Tibial artery (tissue), 4 donors: ENCODE measurements at regions not wholly inside any gene's neighbourhood (a gene's known extent, or its start where the extent isn't known, plus 50 kb on each side); places are given as distances from the start of the nearest gene placed in this dataset.

Source experiments
- DNase-seq, 2 donors: peaks; one replicate each; pipeline ENCODE4 v3.0.0-alpha.2; 2019
- H3K27ac ChIP-seq, 2 donors: fragments of 200-600 bp; sonication (generic) in 1 of 2; 1 replicate in 1 of 2; 2 replicates in 1 of 2; pipeline ENCODE4 v1.5.1; 2018 to 2019; ENCODE audit warnings: mild to moderate bottlenecking in 1 of 2
- H3K27me3 ChIP-seq, 2 donors: fragments of 200-600 bp; sonication (generic) in 1 of 2; one replicate each; pipeline versions ENCODE4 v1.5.1 to v1.6.0; 2016 to 2019
- H3K36me3 ChIP-seq, 3 donors: fragments of 200-600 bp; sonication (generic) in 2 of 3; one replicate each; pipeline ENCODE4 v1.5.1; 2016 to 2019; ENCODE audit warnings: mild to moderate bottlenecking in 2 of 3
- H3K4me1 ChIP-seq, 4 donors: fragments of 200-600 bp; sonication (generic) in 2 of 4; 1 replicate in 3 of 4; 2 replicates in 1 of 4; pipeline ENCODE4 v1.5.1; 2016 to 2019
- H3K4me3 ChIP-seq, 2 donors: fragments of 200-600 bp; sonication (generic) in 1 of 2; 1 replicate in 1 of 2; 2 replicates in 1 of 2; pipeline ENCODE4 v1.5.1; 2018 to 2019; ENCODE audit warnings: mild to moderate bottlenecking in 2 of 2
- H3K9me3 ChIP-seq, 3 donors: fragments of 200-600 bp; sonication (generic) in 1 of 3; one replicate each; pipeline ENCODE4 v1.5.1; 2016 to 2019
- intact Hi-C: fragments of 100-400 bp; cut with DNase I; formaldehyde crosslinking; loops from one replicate; pipeline ENCODE4 v1.15.0; 2023; ENCODE audit warnings: low total_unique reads
- TF ChIP-seq, protein P1 (sequence below), 2 experiments: fragments of 200-600 bp in 1 of 2; fragments of 450-650 bp in 1 of 2; IDR thresholded peaks; one replicate each; pipeline ENCODE4 v1.5.1; 2017 to 2019; ENCODE audit warnings: antibody characterized with exemption in 2 of 2, mild to moderate bottlenecking in 1 of 2, moderate library complexity in 1 of 2

DNA sequence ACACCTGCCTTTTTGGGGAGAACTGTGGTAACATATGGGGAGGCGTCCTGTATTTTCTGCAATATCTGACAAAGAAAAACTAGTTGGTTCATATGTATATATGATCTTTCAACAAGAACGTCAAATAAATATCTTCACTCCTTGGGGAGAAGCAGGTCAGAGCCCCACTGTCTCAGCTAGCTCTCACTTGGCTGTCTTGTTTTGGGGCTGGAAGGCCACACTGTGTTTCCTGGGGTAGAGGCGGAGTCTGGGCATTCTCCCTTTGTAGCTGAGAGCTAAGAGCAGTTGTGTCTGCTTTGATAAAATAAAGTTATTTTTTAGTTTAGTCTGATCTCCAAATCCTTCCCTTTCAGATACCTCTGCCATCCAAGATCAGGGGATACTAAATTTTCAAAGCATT is 83.9 kb upstream of the IGFBP3 start:
- Histone ChIP-seq H3K4me3 (no peak overlapping the region), H3K27ac (no peak overlapping the region), H3K4me1 (peaks cover 0 to 9% (median 2%) of the 10 kb centered on the region in 4 donors), H3K27me3 (no peaks in the 10 kb centered on the region), H3K36me3 (no peaks in the 10 kb centered on the region), H3K9me3 (no peaks in the 10 kb centered on the region)
- intact Hi-C loops: no loop called here
- TF ChIP-seq, protein P1, sequence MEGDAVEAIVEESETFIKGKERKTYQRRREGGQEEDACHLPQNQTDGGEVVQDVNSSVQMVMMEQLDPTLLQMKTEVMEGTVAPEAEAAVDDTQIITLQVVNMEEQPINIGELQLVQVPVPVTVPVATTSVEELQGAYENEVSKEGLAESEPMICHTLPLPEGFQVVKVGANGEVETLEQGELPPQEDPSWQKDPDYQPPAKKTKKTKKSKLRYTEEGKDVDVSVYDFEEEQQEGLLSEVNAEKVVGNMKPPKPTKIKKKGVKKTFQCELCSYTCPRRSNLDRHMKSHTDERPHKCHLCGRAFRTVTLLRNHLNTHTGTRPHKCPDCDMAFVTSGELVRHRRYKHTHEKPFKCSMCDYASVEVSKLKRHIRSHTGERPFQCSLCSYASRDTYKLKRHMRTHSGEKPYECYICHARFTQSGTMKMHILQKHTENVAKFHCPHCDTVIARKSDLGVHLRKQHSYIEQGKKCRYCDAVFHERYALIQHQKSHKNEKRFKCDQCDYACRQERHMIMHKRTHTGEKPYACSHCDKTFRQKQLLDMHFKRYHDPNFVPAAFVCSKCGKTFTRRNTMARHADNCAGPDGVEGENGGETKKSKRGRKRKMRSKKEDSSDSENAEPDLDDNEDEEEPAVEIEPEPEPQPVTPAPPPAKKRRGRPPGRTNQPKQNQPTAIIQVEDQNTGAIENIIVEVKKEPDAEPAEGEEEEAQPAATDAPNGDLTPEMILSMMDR (IDR thresholded peaks at IDR 0.05): no peak
- DNase-seq: no peak

GRCh38 chr7:46003896-46004875 is 83.1 kb upstream of the IGFBP3 start:
- Histone ChIP-seq H3K27ac (no peak overlapping the region), H3K9me3 (no peaks in the 10 kb centered on the region), H3K27me3 (no peaks in the 10 kb centered on the region), H3K36me3 (no peaks in the 10 kb centered on the region), H3K4me3 (no peak overlapping the region), H3K4me1 (peaks cover 0 to 9% (median 2%) of the 10 kb centered on the region in 4 donors)
- no peak for DNase-seq
- intact Hi-C loops: no loop called here
- TF ChIP-seq, protein P1 (IDR thresholded peaks at IDR 0.05): no peak

GRCh38 chr7:46003161-46003560 is 82.1 kb upstream of the IGFBP3 start:
- no peak for DNase-seq
- H3K36me3 ChIP-seq: no peaks in the 10 kb centered on the region
- peaks cover 0 to 7% (median 2%) of the 10 kb centered on the region in 4 donors for H3K4me1 ChIP-seq
- no peak overlapping the region for H3K4me3 ChIP-seq
- no peaks in the 10 kb centered on the region for H3K9me3 ChIP-seq
- no peak overlapping the region for H3K27ac ChIP-seq
- TF ChIP-seq, protein P1 (IDR thresholded peaks at IDR 0.05): no peak
- intact Hi-C loops: no loop called here
- H3K27me3 ChIP-seq: no peaks in the 10 kb centered on the region

DNA sequence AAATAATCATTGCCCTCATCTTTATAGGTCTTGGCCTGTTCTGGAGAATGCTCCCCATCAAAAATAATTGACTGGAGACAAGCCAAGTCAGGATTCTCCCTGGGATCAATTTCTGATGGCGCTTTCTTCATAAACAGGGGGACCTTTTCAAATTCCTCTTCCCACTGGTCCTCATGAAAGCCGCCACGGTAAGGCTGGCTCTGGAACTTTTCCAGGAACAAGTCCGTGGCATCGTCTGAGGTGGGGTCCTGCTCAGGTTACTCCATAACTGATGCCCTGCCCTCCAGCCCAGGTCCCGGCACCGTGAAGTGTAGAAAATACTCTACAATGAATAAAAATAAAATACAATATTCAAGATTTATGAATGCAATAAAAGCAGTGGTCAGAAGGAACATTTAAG is 79.4 kb upstream of the IGFBP3 start:
- intact Hi-C loops: no loop called here
- H3K27me3 ChIP-seq: no peaks in the 10 kb centered on the region

GRCh38 chr7:45999541-45999940 is 78.5 kb upstream of the IGFBP3 start:
- peaks cover 0 to 17% (median 0%) of the 10 kb centered on the region in 3 donors for H3K9me3 ChIP-seq
- intact Hi-C loops: no loop called here
- no peak overlapping the region for H3K4me3 ChIP-seq
- DNase-seq: no peak
- H3K36me3 ChIP-seq: no peaks in the 10 kb centered on the region
- H3K27ac ChIP-seq: no peak overlapping the region
- H3K4me1 ChIP-seq: no peaks in the 10 kb centered on the region
- TF ChIP-seq, protein P1 (IDR thresholded peaks at IDR 0.05): no peak
- no peaks in the 10 kb centered on the region for H3K27me3 ChIP-seq

More for the DNA sequence above, 79.4 kb upstream of the IGFBP3 start:
- no peak for DNase-seq
- H3K4me3 ChIP-seq: no peak overlapping the region
- no peaks in the 10 kb centered on the region for H3K36me3 ChIP-seq
- no peak overlapping the region for H3K27ac ChIP-seq
- no peaks in the 10 kb centered on the region for H3K4me1 ChIP-seq
- H3K9me3 ChIP-seq: peaks cover 0 to 17% (median 0%) of the 10 kb centered on the region in 3 donors
- TF ChIP-seq, protein P1 (IDR thresholded peaks at IDR 0.05): no peak
